ENCODE measurements at regions not wholly inside any gene's neighbourhood (a gene's known extent, or its start where the extent isn't known, plus 50 kb on each side); places are given as distances from the start of the nearest gene placed in this dataset.

DNA sequence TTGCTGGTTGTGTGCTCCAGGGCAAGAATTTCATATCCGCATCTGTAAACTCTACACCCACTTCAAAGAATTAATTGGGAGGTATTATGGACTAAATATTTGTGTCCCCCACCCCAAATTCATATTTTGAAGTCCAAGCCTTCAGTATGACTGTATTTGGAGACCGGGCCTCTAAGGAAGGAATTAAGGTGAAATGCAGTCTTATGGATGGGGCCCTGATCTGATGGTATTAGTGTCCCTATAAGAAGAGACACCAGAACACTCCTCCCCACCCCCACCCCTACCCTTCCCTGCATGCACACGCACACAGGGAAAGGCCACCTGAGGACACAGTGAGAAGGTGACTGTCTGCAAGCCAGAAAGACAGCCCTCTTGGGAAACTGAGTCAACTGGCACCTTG lies 332.4 kb downstream of the RPS6KC1 start:
- Mint-ChIP-seq H3K27me3 (no peaks in the 10 kb centered on the region), H3K9me3 (ENCODE audit: low read depth) (peaks cover 3% of the 10 kb centered on the region), H3K27ac (no peak overlapping the region), H3K4me1 (ENCODE audit: low read depth) (peaks cover 16% of the 10 kb centered on the region), H3K4me3 (ENCODE audit: low read depth) (no peak overlapping the region), H3K36me3 (ENCODE audit: insufficient read depth) (no peaks in the 10 kb centered on the region)
- no peak for DNase-seq (ENCODE audit: low spot score, unreplicated experiment)
- TF ChIP-seq, protein P1, sequence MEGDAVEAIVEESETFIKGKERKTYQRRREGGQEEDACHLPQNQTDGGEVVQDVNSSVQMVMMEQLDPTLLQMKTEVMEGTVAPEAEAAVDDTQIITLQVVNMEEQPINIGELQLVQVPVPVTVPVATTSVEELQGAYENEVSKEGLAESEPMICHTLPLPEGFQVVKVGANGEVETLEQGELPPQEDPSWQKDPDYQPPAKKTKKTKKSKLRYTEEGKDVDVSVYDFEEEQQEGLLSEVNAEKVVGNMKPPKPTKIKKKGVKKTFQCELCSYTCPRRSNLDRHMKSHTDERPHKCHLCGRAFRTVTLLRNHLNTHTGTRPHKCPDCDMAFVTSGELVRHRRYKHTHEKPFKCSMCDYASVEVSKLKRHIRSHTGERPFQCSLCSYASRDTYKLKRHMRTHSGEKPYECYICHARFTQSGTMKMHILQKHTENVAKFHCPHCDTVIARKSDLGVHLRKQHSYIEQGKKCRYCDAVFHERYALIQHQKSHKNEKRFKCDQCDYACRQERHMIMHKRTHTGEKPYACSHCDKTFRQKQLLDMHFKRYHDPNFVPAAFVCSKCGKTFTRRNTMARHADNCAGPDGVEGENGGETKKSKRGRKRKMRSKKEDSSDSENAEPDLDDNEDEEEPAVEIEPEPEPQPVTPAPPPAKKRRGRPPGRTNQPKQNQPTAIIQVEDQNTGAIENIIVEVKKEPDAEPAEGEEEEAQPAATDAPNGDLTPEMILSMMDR (IDR thresholded peaks at IDR 0.05; ENCODE audit: unreplicated experiment), result no peak

DNA sequence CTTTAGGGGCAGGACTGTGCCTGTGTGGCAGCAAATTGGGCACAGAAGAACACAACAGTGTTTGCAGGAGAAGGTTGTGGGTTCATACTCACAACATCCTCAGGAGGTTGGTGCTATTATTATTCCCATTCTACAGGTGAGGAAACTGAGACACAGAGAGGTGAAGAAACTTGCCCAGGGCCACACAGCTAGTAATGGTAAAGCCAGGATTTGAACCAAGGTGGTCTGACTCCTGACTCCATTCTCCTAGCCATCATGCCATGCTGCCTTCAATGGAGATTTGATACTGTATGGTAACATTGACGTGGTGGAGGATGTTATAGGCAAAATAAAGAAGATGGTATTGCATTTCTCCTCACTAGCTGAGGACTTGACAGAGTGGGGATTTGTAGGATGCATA lies 334.2 kb downstream of the RPS6KC1 start:
- H3K27me3 Mint-ChIP-seq, result no peaks in the 10 kb centered on the region
- TF ChIP-seq, protein P1 (IDR thresholded peaks at IDR 0.05; ENCODE audit: unreplicated experiment), result no peak
- H3K4me3 Mint-ChIP-seq (ENCODE audit: low read depth), result no peak overlapping the region
- no peaks in the 10 kb centered on the region for H3K36me3 Mint-ChIP-seq (ENCODE audit: insufficient read depth)
- DNase-seq (ENCODE audit: low spot score, unreplicated experiment), result no peak
- no peaks in the 10 kb centered on the region for H3K9me3 Mint-ChIP-seq (ENCODE audit: low read depth)
- H3K27ac Mint-ChIP-seq, result no peak overlapping the region
- H3K4me1 Mint-ChIP-seq (ENCODE audit: low read depth), result peaks cover 16% of the 10 kb centered on the region

DNA sequence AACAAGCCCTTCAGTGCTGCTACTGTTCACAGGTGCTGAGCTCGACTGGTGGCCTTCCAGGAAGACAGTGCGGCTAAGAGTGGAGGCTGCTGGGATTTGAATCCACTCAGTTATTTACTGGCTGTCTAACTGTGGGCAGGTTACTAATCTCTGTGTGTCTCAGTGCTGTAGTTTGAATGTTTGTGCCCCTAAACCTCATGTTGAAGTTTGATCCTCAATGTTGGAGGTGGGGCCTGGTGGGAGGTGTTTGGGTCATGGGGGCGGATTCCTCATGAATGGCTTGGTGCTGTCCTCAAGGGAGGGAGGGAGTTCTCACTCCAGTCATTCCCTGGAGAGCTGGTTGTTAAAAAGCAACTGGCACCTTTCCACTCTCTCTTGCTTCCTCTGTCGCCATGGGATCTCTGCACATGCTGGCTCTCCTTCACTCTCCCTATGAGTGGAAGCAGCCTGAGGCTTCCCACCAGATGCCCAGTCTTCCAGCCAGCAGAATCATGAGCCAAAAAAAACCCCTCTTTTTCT lies 334.8 kb downstream of the RPS6KC1 start:
- no peaks in the 10 kb centered on the region for H3K9me3 Mint-ChIP-seq (ENCODE audit: low read depth)
- peaks cover 14% of the 10 kb centered on the region for H3K4me1 Mint-ChIP-seq (ENCODE audit: low read depth)
- TF ChIP-seq, protein P1 (IDR thresholded peaks at IDR 0.05; ENCODE audit: unreplicated experiment), result no peak
- H3K27ac Mint-ChIP-seq, result no peak overlapping the region
- H3K36me3 Mint-ChIP-seq (ENCODE audit: insufficient read depth), result no peaks in the 10 kb centered on the region
- no peaks in the 10 kb centered on the region for H3K27me3 Mint-ChIP-seq
- H3K4me3 Mint-ChIP-seq (ENCODE audit: low read depth), result no peak overlapping the region
- DNase-seq (ENCODE audit: low spot score, unreplicated experiment), result no peak

DNA sequence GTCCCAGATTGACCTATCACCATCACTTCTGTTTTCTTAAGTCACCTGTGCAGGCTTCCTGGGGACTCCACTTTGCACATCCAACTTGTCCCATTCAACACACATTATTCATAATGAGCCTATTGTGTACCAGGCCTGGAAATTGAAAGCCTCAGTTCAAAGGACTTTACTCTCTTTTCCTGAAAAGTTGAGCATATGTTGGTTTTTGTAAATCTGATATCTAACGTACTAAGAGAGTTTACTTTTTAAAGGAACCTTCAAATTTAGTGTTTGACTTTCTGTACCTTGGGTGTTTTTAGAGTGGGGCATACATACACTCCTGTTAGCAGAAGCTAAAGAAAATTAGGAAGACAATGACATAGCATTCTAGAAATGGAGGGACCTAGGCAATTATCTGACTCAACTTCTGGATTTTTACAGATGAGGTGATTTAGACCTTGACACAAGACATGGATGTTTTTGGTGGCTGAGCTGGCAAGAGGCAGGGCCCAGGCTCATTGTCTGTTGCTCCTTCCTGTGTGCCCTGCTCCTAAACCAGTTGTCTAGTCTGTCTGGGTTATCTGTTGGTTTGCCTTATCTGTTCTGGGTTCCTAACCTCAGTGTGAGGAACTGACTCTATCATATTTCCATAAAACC lies 336.5 kb downstream of the RPS6KC1 start:
- Mint-ChIP-seq H3K4me1 (ENCODE audit: low read depth) (peaks cover 1% of the 10 kb centered on the region), H3K27ac (no peak overlapping the region), H3K4me3 (ENCODE audit: low read depth) (no peak overlapping the region), H3K36me3 (ENCODE audit: insufficient read depth) (no peaks in the 10 kb centered on the region), H3K27me3 (no peaks in the 10 kb centered on the region), H3K9me3 (ENCODE audit: low read depth) (no peaks in the 10 kb centered on the region)
- TF ChIP-seq, protein P1 (IDR thresholded peaks at IDR 0.05; ENCODE audit: unreplicated experiment), result no peak
- DNase-seq (ENCODE audit: low spot score, unreplicated experiment), result no peak

DNA sequence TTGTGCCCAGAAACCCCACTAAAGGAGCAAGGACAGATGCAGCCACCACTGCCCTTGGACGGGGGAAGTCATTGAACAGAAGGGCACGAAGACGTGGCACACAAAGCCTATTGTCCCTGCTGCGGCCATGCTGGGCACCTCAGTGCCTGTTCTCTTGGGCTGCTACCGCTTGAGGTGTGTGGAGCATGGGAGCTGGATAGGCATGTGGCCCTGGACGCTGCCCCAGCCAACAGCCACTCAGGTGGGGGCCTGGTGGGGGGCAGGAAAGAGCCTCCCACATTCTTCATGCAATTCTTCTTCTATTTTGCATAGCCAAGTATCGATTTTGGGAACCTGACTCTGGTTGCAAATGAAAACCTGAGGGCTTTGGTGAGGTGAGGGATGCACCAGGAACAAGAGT lies 337.2 kb downstream of the RPS6KC1 start:
- no peaks in the 10 kb centered on the region for H3K36me3 Mint-ChIP-seq (ENCODE audit: insufficient read depth)
- no peaks in the 10 kb centered on the region for H3K9me3 Mint-ChIP-seq (ENCODE audit: low read depth)
- peaks cover 1% of the 10 kb centered on the region for H3K4me1 Mint-ChIP-seq (ENCODE audit: low read depth)
- DNase-seq (ENCODE audit: low spot score, unreplicated experiment), result no peak
- H3K27me3 Mint-ChIP-seq, result no peaks in the 10 kb centered on the region
- TF ChIP-seq, protein P1 (IDR thresholded peaks at IDR 0.05; ENCODE audit: unreplicated experiment), result no peak
- no peak overlapping the region for H3K27ac Mint-ChIP-seq
- H3K4me3 Mint-ChIP-seq (ENCODE audit: low read depth), result no peak overlapping the region

Measured in progenitor cell of endocrine pancreas (in vitro differentiated cells).